HG03565 (cell line): ENCODE measurements at regions not wholly inside any gene's neighbourhood (a gene's known extent, or its start where the extent isn't known, plus 50 kb on each side); places are given as distances from the start of the nearest gene placed in this dataset.
"Not testable (repeated sequence)": the region's sequence is repeated elsewhere in the genome, so short reads cannot be mapped to it uniquely, and the experiment has no call there.

ENCODE experiments used
- ATAC-seq: cut with Tn5 transposase; IDR thresholded peaks from one replicate; pipeline ENCODE4 v1.9.1; 2021; ENCODE audit warnings: mild to moderate bottlenecking, moderate library complexity; ENCODE audit not compliant: unreplicated experiment

- ATAC-seq, result no peak
Observed at GRCh38 chr3:71964170-71964569, 179.2 kb upstream of the PROK2 start.

- ATAC-seq, result no peak
Observed at GRCh38 chr3:71962561-71963240, 177.8 kb upstream of the PROK2 start.

GRCh38 chr3:71961891-71962290, 176.9 kb upstream of the PROK2 start:
- ATAC-seq, result no peak

GRCh38 chr3:71961378-71961777, 176.4 kb upstream of the PROK2 start:
- no peak for ATAC-seq

GRCh38 chr3:71958533-71958932, 173.6 kb upstream of the PROK2 start:
- ATAC-seq, result no peak

GRCh38 chr3:71956716-71957115, 171.8 kb upstream of the PROK2 start:
- ATAC-seq, result no peak

GRCh38 chr3:71956069-71956340, 171.1 kb upstream of the PROK2 start:
- no peak for ATAC-seq

- ATAC-seq, result no peak
Observed at GRCh38 chr3:71955240-71956068, 170.5 kb upstream of the PROK2 start.

- no peak for ATAC-seq
Observed at GRCh38 chr3:71951842-71952241, 166.9 kb upstream of the PROK2 start.

- no peak for ATAC-seq
Observed at GRCh38 chr3:71951361-71951760, 166.4 kb upstream of the PROK2 start.

- no peak for ATAC-seq
Observed at GRCh38 chr3:71949442-71949841, 164.5 kb upstream of the PROK2 start.

GRCh38 chr3:71944482-71945065, 159.6 kb upstream of the PROK2 start:
- ATAC-seq, result no peak

- ATAC-seq, result no peak
Observed at GRCh38 chr3:71942432-71943187, 157.7 kb upstream of the PROK2 start.

GRCh38 chr3:71940486-71940885, 155.5 kb upstream of the PROK2 start:
- no peak for ATAC-seq

GRCh38 chr3:71938081-71938480, 153.1 kb upstream of the PROK2 start:
- ATAC-seq, result not testable (repeated sequence)

GRCh38 chr3:71936681-71937080, 151.7 kb upstream of the PROK2 start:
- ATAC-seq, result no peak

- no peak for ATAC-seq
Observed at GRCh38 chr3:71934520-71935270, 149.7 kb upstream of the PROK2 start.

- no peak for ATAC-seq
Observed at GRCh38 chr3:71931922-71932321, 147.0 kb upstream of the PROK2 start.

GRCh38 chr3:71930056-71930991, 145.4 kb upstream of the PROK2 start:
- no peak for ATAC-seq

- ATAC-seq, result no peak
Observed at GRCh38 chr3:71928212-71928611, 143.3 kb upstream of the PROK2 start.
